Stomach (tissue), 4 donors: ENCODE measurements at regions not wholly inside any gene's neighbourhood (a gene's known extent, or its start where the extent isn't known, plus 50 kb on each side); places are given as distances from the start of the nearest gene placed in this dataset.

Experiments used
- CTCF ChIP-seq, 7 experiments: fragments of 450-650 bp in 4 of 7; fragments of 200-600 bp in 3 of 7; sonication (generic) in 3 of 7; IDR thresholded peaks; one replicate each; pipeline ENCODE4 v1.5.1; 2016 to 2019; ENCODE audit warnings: antibody characterized with exemption in 7 of 7, control low read depth in 2 of 7, mild to moderate bottlenecking in 1 of 7
- EP300 ChIP-seq: sonication (generic); formaldehyde crosslinking; IDR thresholded peaks from one replicate; pipeline ENCODE4 v1.6.1; 2017; ENCODE audit warnings: antibody characterized with exemption

GRCh38 chr1:104923075-104923474 is 1173.4 kb downstream of the AMY1C start:
- no peak for TF ChIP-seq CTCF (IDR thresholded peaks at IDR 0.05)
- TF ChIP-seq EP300 = no peak
